ENCODE measurements at regions not wholly inside any gene's neighbourhood (a gene's known extent, or its start where the extent isn't known, plus 50 kb on each side); places are given as distances from the start of the nearest gene placed in this dataset.

DNA sequence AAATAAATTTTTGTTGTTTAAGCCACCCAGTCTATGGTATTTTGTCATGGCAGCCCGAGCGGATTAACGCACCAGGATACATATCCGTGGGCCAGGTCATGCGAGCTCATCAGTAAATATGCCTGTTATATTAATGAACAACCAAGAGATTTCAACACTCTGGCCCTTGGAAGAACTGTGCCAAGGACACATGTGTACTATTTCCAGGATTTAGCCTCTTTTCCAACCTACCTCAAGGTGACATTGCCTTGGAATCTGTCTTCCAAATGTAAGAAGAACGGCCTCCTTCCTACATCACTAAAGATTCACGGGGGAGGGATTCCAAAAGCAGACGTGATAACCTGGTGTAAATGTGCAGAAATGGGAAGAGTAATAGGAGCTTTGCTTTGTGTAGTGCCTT is 72.8 kb upstream of the DYNLRB2 start:
- Histone ChIP-seq H2BK12ac (ENCODE audit: low read length) (no peak overlapping the region), H3K27ac (ENCODE audit: low read depth, low read length) (no peak overlapping the region), H3K79me2 (ENCODE audit: control insufficient read depth, insufficient read depth, low read length, poor library complexity) (no peaks in the 10 kb centered on the region), H2BK5ac (ENCODE audit: low read depth, low read length, poor library complexity) (no peak overlapping the region), H2BK120ac (ENCODE audit: insufficient read depth, low read length, poor library complexity) (no peak overlapping the region), H3K79me1 (ENCODE audit: low read length) (no peaks in the 10 kb centered on the region), H3K36me3 (ENCODE audit: control insufficient read depth in 1 of 2, insufficient read depth in 2 of 2, low read length in 2 of 2) (no peaks in the 10 kb centered on the region), H4K12ac (ENCODE audit: low read depth, low read length) (no peak overlapping the region), H2AK5ac (ENCODE audit: low read length) (no peak overlapping the region), H4K91ac (ENCODE audit: low read depth, low read length) (no peak overlapping the region), H3K4me1 (ENCODE audit: control insufficient read depth in 1 of 2, insufficient read depth in 2 of 2, low read length in 2 of 2) (no peaks in the 10 kb centered on the region), H3K4me2 (ENCODE audit: low read length) (no peak overlapping the region), H3K23ac (ENCODE audit: low read length) (no peak overlapping the region), H3K4ac (ENCODE audit: low read depth, low read length) (no peak overlapping the region), H3K14ac (ENCODE audit: low read length) (no peak overlapping the region), H2AFZ (ENCODE audit: insufficient read depth, low read length, poor library complexity) (no peak overlapping the region), H3K9me3 (ENCODE audit: insufficient read depth, low read depth, low read length) (no peaks in the 10 kb centered on the region), H3K9ac (ENCODE audit: low read length) (no peak overlapping the region), H3K27me3 (ENCODE audit: insufficient read depth, low read length) (no peaks in the 10 kb centered on the region), H3K18ac (ENCODE audit: low read length) (no peak overlapping the region), H3K4me3 (ENCODE audit: low read depth, low read length) (no peak overlapping the region), H4K8ac (ENCODE audit: low read depth, low read length) (no peak overlapping the region)
- no CpG with 5 or more reads among the region's 8 CpGs for WGBS (ENCODE audit: extremely low coverage, insufficient coverage, insufficient read length)
- DNase-seq: no peak

DNA sequence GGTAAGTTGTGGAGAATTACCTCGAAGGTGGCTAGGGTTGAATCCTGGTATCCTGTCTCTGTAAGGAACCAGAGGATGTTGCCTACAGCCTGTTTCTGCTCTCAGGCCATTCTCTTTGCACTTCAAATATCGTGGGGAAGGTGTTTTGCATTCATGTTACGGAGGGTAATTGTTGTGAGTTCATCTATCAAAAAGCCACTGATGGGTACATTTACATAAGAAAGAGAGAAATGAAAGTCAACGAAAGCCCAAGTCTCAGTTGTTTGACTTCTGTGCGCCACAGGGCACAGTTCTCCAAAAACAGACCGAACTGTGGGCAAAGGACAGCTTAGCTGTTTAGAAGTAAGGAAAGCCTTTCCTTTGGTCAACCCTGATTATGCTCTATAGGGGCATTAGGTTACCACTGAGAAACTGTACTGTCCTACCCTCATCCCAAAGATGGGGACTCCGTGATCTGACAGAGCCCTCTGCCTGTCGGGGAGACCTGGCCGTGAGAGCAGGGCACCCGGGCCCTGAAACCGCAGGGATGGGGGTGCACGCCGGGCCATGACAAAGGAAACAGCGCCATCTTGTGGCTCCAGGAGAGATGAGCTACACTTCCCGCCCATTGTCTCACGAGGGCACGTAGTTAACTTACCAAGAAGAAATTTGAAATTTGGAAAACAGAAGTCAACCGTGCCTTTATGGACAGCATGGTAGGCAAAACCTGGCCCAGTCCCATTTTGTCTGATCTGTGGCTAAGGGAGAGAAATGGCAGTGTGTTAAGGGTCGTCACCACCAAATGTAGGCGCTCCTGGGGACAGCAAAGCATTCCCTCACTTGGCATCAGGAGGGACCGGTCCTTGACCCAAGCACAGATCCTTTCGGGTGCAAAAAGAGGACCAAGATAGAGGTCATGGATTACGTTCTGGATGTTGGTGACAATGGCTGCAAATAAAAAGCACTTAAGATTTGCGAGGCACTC is 74.5 kb upstream of the DYNLRB2 start:
- H4K8ac ChIP-seq (ENCODE audit: low read depth, low read length): no peak overlapping the region
- no peak overlapping the region for H2BK5ac ChIP-seq (ENCODE audit: low read depth, low read length, poor library complexity)
- H3K79me1 ChIP-seq (ENCODE audit: low read length): no peaks in the 10 kb centered on the region
- DNase-seq: peak; percentile 15 to 56
- H2BK120ac ChIP-seq (ENCODE audit: insufficient read depth, low read length, poor library complexity): no peak overlapping the region
- no peak overlapping the region for H2AFZ ChIP-seq (ENCODE audit: insufficient read depth, low read length, poor library complexity)
- H3K4me1 ChIP-seq (ENCODE audit: control insufficient read depth in 1 of 2, insufficient read depth in 2 of 2, low read length in 2 of 2): no peaks in the 10 kb centered on the region
- H3K9ac ChIP-seq (ENCODE audit: low read length): no peak overlapping the region
- no peaks in the 10 kb centered on the region for H3K36me3 ChIP-seq (ENCODE audit: control insufficient read depth in 1 of 2, insufficient read depth in 2 of 2, low read length in 2 of 2)
- H2BK12ac ChIP-seq (ENCODE audit: low read length): no peak overlapping the region
- H3K9me3 ChIP-seq (ENCODE audit: insufficient read depth, low read depth, low read length): no peaks in the 10 kb centered on the region
- H3K14ac ChIP-seq (ENCODE audit: low read length): no peak overlapping the region
- no peak overlapping the region for H3K27ac ChIP-seq (ENCODE audit: low read depth, low read length)
- no peaks in the 10 kb centered on the region for H3K79me2 ChIP-seq (ENCODE audit: control insufficient read depth, insufficient read depth, low read length, poor library complexity)
- no peak overlapping the region for H3K4me2 ChIP-seq (ENCODE audit: low read length)
- H3K4ac ChIP-seq (ENCODE audit: low read depth, low read length): no peak overlapping the region
- H4K12ac ChIP-seq (ENCODE audit: low read depth, low read length): no peak overlapping the region
- H3K23ac ChIP-seq (ENCODE audit: low read length): no peak overlapping the region
- H4K91ac ChIP-seq (ENCODE audit: low read depth, low read length): no peak overlapping the region
- no peak overlapping the region for H2AK5ac ChIP-seq (ENCODE audit: low read length)
- H3K27me3 ChIP-seq (ENCODE audit: insufficient read depth, low read length): no peaks in the 10 kb centered on the region
- no peak overlapping the region for H3K4me3 ChIP-seq (ENCODE audit: low read depth, low read length)
- H3K18ac ChIP-seq (ENCODE audit: low read length): no peak overlapping the region
- no CpG with 5 or more reads among the region's 24 CpGs for WGBS (ENCODE audit: extremely low coverage, insufficient coverage, insufficient read length)

DNA sequence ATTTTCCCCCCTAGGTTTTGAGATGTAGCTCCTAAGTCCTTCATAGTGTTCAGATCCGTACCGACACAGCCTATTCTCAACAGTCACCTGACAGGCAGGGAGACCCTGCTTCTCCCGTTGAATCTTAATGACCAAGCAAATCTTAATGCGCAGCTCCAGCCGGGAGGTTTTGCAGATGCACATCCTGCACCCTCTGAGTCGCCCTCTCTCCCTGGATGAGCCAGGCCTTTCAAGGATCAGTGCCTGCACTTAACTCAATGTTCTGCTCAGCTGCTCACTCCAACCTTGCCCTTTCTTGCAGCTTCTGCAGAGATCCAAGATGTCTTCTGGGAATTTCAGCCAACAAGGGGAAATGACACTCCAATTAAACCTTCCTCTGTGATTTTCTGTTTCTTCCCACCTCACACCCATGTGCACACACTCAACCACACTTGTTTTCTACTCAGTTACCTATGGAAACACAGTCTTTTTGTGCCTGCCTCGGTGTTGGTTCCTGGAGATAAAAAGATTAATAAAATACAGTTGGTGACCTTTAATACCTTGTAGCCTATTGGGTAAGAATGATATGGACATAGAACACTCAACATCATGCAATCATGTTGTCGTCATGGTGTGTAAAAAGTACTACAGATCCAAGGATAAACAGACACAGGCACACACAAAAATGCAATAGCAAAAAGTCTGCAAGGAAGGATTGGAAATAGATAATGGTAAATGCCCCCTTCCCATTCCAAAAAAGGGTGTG is 76.9 kb upstream of the DYNLRB2 start:
- no peak for DNase-seq
- no peak overlapping the region for H2AFZ ChIP-seq (ENCODE audit: insufficient read depth, low read length, poor library complexity)
- H3K4ac ChIP-seq (ENCODE audit: low read depth, low read length): no peak overlapping the region
- no peaks in the 10 kb centered on the region for H3K79me1 ChIP-seq (ENCODE audit: low read length)
- no peaks in the 10 kb centered on the region for H3K9me3 ChIP-seq (ENCODE audit: insufficient read depth, low read depth, low read length)
- no peak overlapping the region for H2AK5ac ChIP-seq (ENCODE audit: low read length)
- H3K4me2 ChIP-seq (ENCODE audit: low read length): no peak overlapping the region
- no peaks in the 10 kb centered on the region for H3K36me3 ChIP-seq (ENCODE audit: control insufficient read depth in 1 of 2, insufficient read depth in 2 of 2, low read length in 2 of 2)
- no peak overlapping the region for H3K4me3 ChIP-seq (ENCODE audit: low read depth, low read length)
- no peak overlapping the region for H3K14ac ChIP-seq (ENCODE audit: low read length)
- H3K27me3 ChIP-seq (ENCODE audit: insufficient read depth, low read length): no peaks in the 10 kb centered on the region
- no peak overlapping the region for H4K91ac ChIP-seq (ENCODE audit: low read depth, low read length)
- H2BK5ac ChIP-seq (ENCODE audit: low read depth, low read length, poor library complexity): no peak overlapping the region
- H3K23ac ChIP-seq (ENCODE audit: low read length): no peak overlapping the region
- no peak overlapping the region for H4K12ac ChIP-seq (ENCODE audit: low read depth, low read length)
- H3K79me2 ChIP-seq (ENCODE audit: control insufficient read depth, insufficient read depth, low read length, poor library complexity): no peaks in the 10 kb centered on the region
- H3K18ac ChIP-seq (ENCODE audit: low read length): no peak overlapping the region
- WGBS (ENCODE audit: extremely low coverage, insufficient coverage, insufficient read length): no CpG with 5 or more reads among the region's 8 CpGs
- no peak overlapping the region for H3K9ac ChIP-seq (ENCODE audit: low read length)
- no peak overlapping the region for H3K27ac ChIP-seq (ENCODE audit: low read depth, low read length)
- H2BK120ac ChIP-seq (ENCODE audit: insufficient read depth, low read length, poor library complexity): no peak overlapping the region
- H3K4me1 ChIP-seq (ENCODE audit: control insufficient read depth in 1 of 2, insufficient read depth in 2 of 2, low read length in 2 of 2): no peaks in the 10 kb centered on the region
- no peak overlapping the region for H2BK12ac ChIP-seq (ENCODE audit: low read length)
- no peak overlapping the region for H4K8ac ChIP-seq (ENCODE audit: low read depth, low read length)

DNA sequence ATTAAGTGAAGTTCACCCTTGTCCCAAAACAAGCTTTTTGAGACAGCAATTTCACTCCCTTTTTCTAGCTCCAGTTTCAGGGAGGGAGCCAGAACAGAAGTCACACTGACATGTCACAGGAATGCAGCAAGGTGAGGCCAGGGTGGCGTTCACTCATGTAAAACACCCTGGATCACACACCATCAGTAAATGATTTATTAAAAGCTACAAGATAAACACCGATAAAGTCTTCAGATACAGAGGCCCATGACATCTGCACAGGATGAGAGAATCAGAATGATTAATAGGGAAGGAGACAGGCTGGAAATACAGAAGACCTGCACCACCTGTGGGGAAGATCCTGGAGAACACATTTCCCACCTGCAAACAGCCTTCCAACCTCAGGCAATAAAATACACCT is 77.5 kb upstream of the DYNLRB2 start:
- Histone ChIP-seq H3K4me2 (ENCODE audit: low read length) (no peak overlapping the region), H2BK5ac (ENCODE audit: low read depth, low read length, poor library complexity) (no peak overlapping the region), H4K12ac (ENCODE audit: low read depth, low read length) (no peak overlapping the region), H3K18ac (ENCODE audit: low read length) (no peak overlapping the region), H2BK12ac (ENCODE audit: low read length) (no peak overlapping the region), H3K4ac (ENCODE audit: low read depth, low read length) (no peak overlapping the region), H3K9ac (ENCODE audit: low read length) (no peak overlapping the region), H3K79me2 (ENCODE audit: control insufficient read depth, insufficient read depth, low read length, poor library complexity) (no peaks in the 10 kb centered on the region), H3K36me3 (ENCODE audit: control insufficient read depth in 1 of 2, insufficient read depth in 2 of 2, low read length in 2 of 2) (no peaks in the 10 kb centered on the region), H2BK120ac (ENCODE audit: insufficient read depth, low read length, poor library complexity) (no peak overlapping the region), H4K8ac (ENCODE audit: low read depth, low read length) (no peak overlapping the region), H3K79me1 (ENCODE audit: low read length) (no peaks in the 10 kb centered on the region), H3K27ac (ENCODE audit: low read depth, low read length) (no peak overlapping the region), H2AFZ (ENCODE audit: insufficient read depth, low read length, poor library complexity) (no peak overlapping the region), H3K4me3 (ENCODE audit: low read depth, low read length) (no peak overlapping the region), H4K91ac (ENCODE audit: low read depth, low read length) (no peak overlapping the region), H3K14ac (ENCODE audit: low read length) (no peak overlapping the region), H3K9me3 (ENCODE audit: insufficient read depth, low read depth, low read length) (no peaks in the 10 kb centered on the region), H3K23ac (ENCODE audit: low read length) (no peak overlapping the region), H3K4me1 (ENCODE audit: control insufficient read depth in 1 of 2, insufficient read depth in 2 of 2, low read length in 2 of 2) (no peaks in the 10 kb centered on the region), H2AK5ac (ENCODE audit: low read length) (no peak overlapping the region), H3K27me3 (ENCODE audit: insufficient read depth, low read length) (no peaks in the 10 kb centered on the region)
- WGBS (ENCODE audit: extremely low coverage, insufficient coverage, insufficient read length): no CpG with 5 or more reads among the region's 2 CpGs
- DNase-seq: no peak

Measured in trophoblast cell (in vitro differentiated cells and primary cell).